HCT116 (cell line): ENCODE measurements at regions not wholly inside any gene's neighbourhood (a gene's known extent, or its start where the extent isn't known, plus 50 kb on each side); places are given as distances from the start of the nearest gene placed in this dataset.

ENCODE experiments used
- ATAC-seq: fragments of 200-7000 bp; cut with Tn5 transposase; 2 replicates; pipeline ENCODE4 v1.9.1; 2020; ENCODE audit warnings: mild to moderate bottlenecking, moderate library complexity
- BruUV-seq: library from RNA; stranded (reverse); fragments of 400-500 nt; replicated peaks from 2 replicates; lab custom pipeline; 2021; lab: Mats Ljungman, UMichigan
- CTCF ChIA-PET: fragments of 300-600 bp; sonication (Branson Sonifier 250); formaldehyde crosslinking; loops from one replicate; lab custom pipeline; 2021; ENCODE audit warnings: antibody characterized with exemption; lab: Charles Lee
- POLR2A ChIA-PET: fragments of 300-600, 350-600 bp; sonication (Branson Sonifier 250); formaldehyde crosslinking; loops from one replicate; lab custom pipeline; 2021; ENCODE audit warnings: antibody characterized with exemption; lab: Charles Lee
- RAD21 ChIA-PET, 2 experiments: fragments of 300-600 bp; sonication (Branson Sonifier 250); formaldehyde crosslinking; loops; one replicate each; lab custom pipeline; 2023; ENCODE audit warnings: low total read pairs in 2 of 2; ENCODE audit not compliant: uncharacterized antibody in 2 of 2, unreplicated experiment in 2 of 2, low non-redundant PET in 1 of 2; lab: Charles Lee
- DNase-seq: peaks from one replicate; pipeline ENCODE4 v3.0.0-alpha.2; 2010; ENCODE audit warnings: low read depth, low spot score
- H2AFZ ChIP-seq: fragments of 200-600 bp; shearing (Covaris generic), sonication (generic); 2 replicates; pipeline ENCODE4 v1.6.1; 2017; ENCODE audit warnings: low read depth, mixed run types, mixed read lengths, antibody characterized with exemption, low read length; ENCODE audit not compliant: poor library complexity, severe bottlenecking
- H3K27ac ChIP-seq: 2 replicates; pipeline ENCODE4 v1.5.1; 2012; ENCODE audit warnings: low read depth, low read length
- H3K27me3 ChIP-seq: fragments of 200-600 bp; sonication (generic); 2 replicates; pipeline ENCODE4 v1.6.1; 2016; ENCODE audit warnings: mixed run types, low read length, mixed read lengths; ENCODE audit not compliant: insufficient read depth
- H3K36me3 ChIP-seq, 2 experiments: fragments of 200-500 bp in 1 of 2; fragments of 200-600 bp in 1 of 2; sonication (Bioruptor generic) in 1 of 2; sonication (generic) in 1 of 2; 2 replicates each; pipeline versions ENCODE4 v1.5.1 to v1.6.1; 2014 to 2016; ENCODE audit warnings: low read length in 2 of 2, inconsistent platforms in 1 of 2, mixed read lengths in 1 of 2, mixed run types in 1 of 2; ENCODE audit not compliant: insufficient read depth in 2 of 2, control insufficient read depth in 1 of 2
- H3K4me1 ChIP-seq, 2 experiments: fragments of 200-600 bp in 1 of 2; sonication (generic) in 1 of 2; 2 replicates each; pipeline versions ENCODE4 v1.5.1 to v1.6.1; 2012 to 2017; ENCODE audit warnings: low read length in 2 of 2, inconsistent platforms in 1 of 2, mild to moderate bottlenecking in 1 of 2, mixed read lengths in 1 of 2, mixed run types in 1 of 2, moderate library complexity in 1 of 2; ENCODE audit not compliant: insufficient read depth in 2 of 2, control insufficient read depth in 1 of 2
- H3K4me2 ChIP-seq: fragments of 200-600 bp; sonication (generic); 2 replicates; pipeline ENCODE4 v1.6.1; 2017; ENCODE audit warnings: mixed run types, low read length, mixed read lengths
- H3K4me3 ChIP-seq, 2 experiments: fragments of 200-600 bp in 1 of 2; sonication (generic) in 1 of 2; replicated peaks in 1 of 2; 2 replicates each; pipeline ENCODE4 v1.5.1; 2011 to 2016; ENCODE audit warnings: low read length in 2 of 2, control low read depth in 1 of 2, low read depth in 1 of 2, mild to moderate bottlenecking in 1 of 2, mixed read lengths in 1 of 2, mixed run types in 1 of 2
- H3K79me2 ChIP-seq: fragments of 200-600 bp; sonication (generic); 2 replicates; pipeline ENCODE4 v1.6.1; 2017; ENCODE audit warnings: mild to moderate bottlenecking, mixed run types, low read length, moderate library complexity, mixed read lengths; ENCODE audit not compliant: insufficient read depth
- H3K9ac ChIP-seq: fragments of 200-600 bp; sonication (generic); 2 replicates; pipeline ENCODE4 v1.6.1; 2016; ENCODE audit warnings: low read length, mixed read lengths
- H3K9me2 ChIP-seq: fragments of 200-600 bp; sonication (generic), shearing (Covaris generic); 2 replicates; pipeline ENCODE4 v1.6.1; 2017; ENCODE audit warnings: mixed run types, mild to moderate bottlenecking, moderate library complexity; ENCODE audit not compliant: insufficient read depth
- H3K9me3 ChIP-seq, 2 experiments: fragments of 200-500 bp in 1 of 2; fragments of 200-600 bp in 1 of 2; sonication (Bioruptor generic) in 1 of 2; sonication (generic) in 1 of 2; 2 replicates each; pipeline ENCODE4 v1.6.1; 2014 to 2017; ENCODE audit warnings: low read length in 2 of 2, mixed read lengths in 2 of 2, inconsistent platforms in 1 of 2, low read depth in 1 of 2, mild to moderate bottlenecking in 1 of 2, mixed run types in 1 of 2, moderate library complexity in 1 of 2; ENCODE audit not compliant: control insufficient read depth in 1 of 2, insufficient read depth in 1 of 2
- H4K20me1 ChIP-seq: fragments of 200-600 bp; sonication (generic), shearing (Covaris generic); 2 replicates; pipeline ENCODE4 v1.6.1; 2017; ENCODE audit warnings: mixed run types, mild to moderate bottlenecking, moderate library complexity; ENCODE audit not compliant: insufficient read depth
- CEBPB ChIP-seq: IDR thresholded peaks from 2 replicates; pipeline ENCODE4 v1.6.1; 2012; ENCODE audit warnings: low read depth
- EZH2phosphoT487 ChIP-seq: fragments of 200-600 bp; IDR thresholded peaks from 2 replicates; pipeline ENCODE4 v1.6.1; 2018; ENCODE audit warnings: antibody characterized with exemption, borderline replicate concordance
- FOSL1 ChIP-seq: IDR thresholded peaks from 2 replicates; pipeline ENCODE4 v1.6.1; 2012; ENCODE audit warnings: low read depth
- POLR2AphosphoS5 ChIP-seq: IDR thresholded peaks from 2 replicates; pipeline ENCODE4 v1.6.1; 2011; ENCODE audit warnings: mild to moderate bottlenecking, low read depth, low read length, moderate library complexity
- RAD21 ChIP-seq: IDR thresholded peaks from 2 replicates; pipeline ENCODE4 v1.6.1; 2012; ENCODE audit warnings: low read depth, mild to moderate bottlenecking
- SRF ChIP-seq: IDR thresholded peaks from 2 replicates; pipeline ENCODE4 v1.6.1; 2012; ENCODE audit warnings: low read depth
- TCF7L2 ChIP-seq: IDR thresholded peaks from 2 replicates; pipeline ENCODE4 v1.7.0; 2011; ENCODE audit warnings: borderline replicate concordance, inconsistent platforms; ENCODE audit not compliant: insufficient read depth, insufficient read length; ENCODE audit errors: extremely low read depth
- ZFX ChIP-seq: fragments of 450-650 bp; IDR thresholded peaks from 2 replicates; pipeline ENCODE4 v1.6.1; 2017
- ZNF274 ChIP-seq: fragments of 200-500 bp; sonication (Bioruptor generic); IDR thresholded peaks from 2 replicates; pipeline ENCODE4 v1.6.1; 2014; ENCODE audit warnings: mild to moderate bottlenecking, low read depth, low read length, inconsistent platforms
- intact Hi-C: fragments of 100-400 bp; cut with micrococcal nuclease; formaldehyde crosslinking; loops from 2 replicates; pipeline ENCODE4 v1.10.0; 2022
- TF ChIP-seq, protein P1 (sequence below), 3 experiments: fragments of 200-600 bp in 1 of 3; sonication (generic) in 1 of 3; IDR thresholded peaks in 2 of 3; conservative IDR thresholded peaks in 1 of 3; 2 replicates each; pipeline ENCODE4 v1.5.1; 2012 to 2017; ENCODE audit warnings: low read depth in 2 of 3, low read length in 2 of 3, antibody characterized with exemption in 1 of 3, borderline replicate concordance in 1 of 3, control low read depth in 1 of 3, mild to moderate bottlenecking in 1 of 3, mixed read lengths in 1 of 3, mixed run types in 1 of 3, moderate library complexity in 1 of 3; ENCODE audit not compliant: insufficient read depth in 1 of 3
- TF ChIP-seq, protein P2 (sequence below): IDR thresholded peaks from 2 replicates; pipeline ENCODE4 v1.6.1; 2011; ENCODE audit warnings: mild to moderate bottlenecking, low read length, moderate library complexity; ENCODE audit not compliant: insufficient replicate concordance; ENCODE audit errors: extremely low read depth

DNA sequence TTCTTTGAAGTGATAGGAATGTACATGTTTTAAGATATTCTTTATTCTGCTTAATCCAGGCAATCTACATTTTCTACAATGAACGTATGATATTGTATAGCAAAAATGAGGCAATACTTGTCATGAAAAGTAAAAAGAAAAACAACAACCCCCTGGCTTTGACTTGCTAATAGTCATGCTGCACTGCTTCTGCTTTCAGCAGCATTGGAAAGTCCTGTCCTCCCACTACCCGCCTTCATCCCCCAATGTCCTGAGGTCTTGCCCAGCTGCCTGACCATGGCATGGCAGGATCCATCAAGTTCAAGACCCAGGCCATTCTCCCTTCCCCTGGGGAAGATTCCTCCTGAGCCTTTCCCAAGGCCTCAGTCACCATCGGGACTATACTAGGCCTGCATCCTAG lies 156.5 kb downstream of the SH3BGRL2 start:
- Histone ChIP-seq H3K79me2 (no peaks in the 10 kb centered on the region), H3K9me3 (no peaks in the 10 kb centered on the region), H3K9ac (no peak overlapping the region), H3K4me2 (no peak overlapping the region), H3K27me3 (no peaks in the 10 kb centered on the region), H4K20me1 (no peaks in the 10 kb centered on the region), H3K4me1 (no peaks in the 10 kb centered on the region), H3K9me2 (no peaks in the 10 kb centered on the region), H3K4me3 (no peak overlapping the region), H3K36me3 (no peaks in the 10 kb centered on the region), H2AFZ (no peak overlapping the region), H3K27ac (no peak overlapping the region)
- RAD21 ChIA-PET, result no interaction called here
- intact Hi-C loops, result no loop called here
- CTCF ChIA-PET, result no interaction called here
- POLR2A ChIA-PET, result no interaction called here
- BruUV-seq, result no TSS peak
- ATAC-seq (no peak), DNase-seq (no peak)
- TF ChIP-seq POLR2AphosphoS5, result no peak
- TF ChIP-seq, protein P1, sequence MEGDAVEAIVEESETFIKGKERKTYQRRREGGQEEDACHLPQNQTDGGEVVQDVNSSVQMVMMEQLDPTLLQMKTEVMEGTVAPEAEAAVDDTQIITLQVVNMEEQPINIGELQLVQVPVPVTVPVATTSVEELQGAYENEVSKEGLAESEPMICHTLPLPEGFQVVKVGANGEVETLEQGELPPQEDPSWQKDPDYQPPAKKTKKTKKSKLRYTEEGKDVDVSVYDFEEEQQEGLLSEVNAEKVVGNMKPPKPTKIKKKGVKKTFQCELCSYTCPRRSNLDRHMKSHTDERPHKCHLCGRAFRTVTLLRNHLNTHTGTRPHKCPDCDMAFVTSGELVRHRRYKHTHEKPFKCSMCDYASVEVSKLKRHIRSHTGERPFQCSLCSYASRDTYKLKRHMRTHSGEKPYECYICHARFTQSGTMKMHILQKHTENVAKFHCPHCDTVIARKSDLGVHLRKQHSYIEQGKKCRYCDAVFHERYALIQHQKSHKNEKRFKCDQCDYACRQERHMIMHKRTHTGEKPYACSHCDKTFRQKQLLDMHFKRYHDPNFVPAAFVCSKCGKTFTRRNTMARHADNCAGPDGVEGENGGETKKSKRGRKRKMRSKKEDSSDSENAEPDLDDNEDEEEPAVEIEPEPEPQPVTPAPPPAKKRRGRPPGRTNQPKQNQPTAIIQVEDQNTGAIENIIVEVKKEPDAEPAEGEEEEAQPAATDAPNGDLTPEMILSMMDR (IDR thresholded peaks at IDR 0.05 in 2 of 3, conservative IDR thresholded peaks at IDR 0.05 in 1 of 3; ENCODE audit: borderline replicate concordance in 1 of 3, insufficient read depth in 1 of 3, low read depth in 2 of 3, low read length in 2 of 3), result no peak
- no peak for TF ChIP-seq ZFX
- TF ChIP-seq CEBPB, result no peak
- TF ChIP-seq SRF, result no peak
- no peak for TF ChIP-seq RAD21

DNA sequence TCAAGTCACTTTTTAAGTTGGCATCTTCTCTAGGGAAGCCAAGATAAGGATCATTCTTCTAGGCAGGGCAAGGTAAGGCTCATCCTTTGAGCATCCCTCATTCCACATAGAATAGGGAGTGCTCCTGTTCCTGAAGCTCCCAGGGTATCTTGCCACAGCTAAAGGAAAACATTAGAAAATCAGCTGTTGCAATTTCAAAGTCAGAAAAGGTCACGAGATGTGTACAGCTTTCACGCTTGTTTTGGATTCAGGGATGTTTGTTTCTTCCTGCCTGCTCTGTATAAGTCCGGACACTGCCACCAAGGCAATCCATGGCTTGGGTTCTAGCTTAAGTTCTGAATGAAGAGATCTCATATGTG lies 153.2 kb downstream of the SH3BGRL2 start:
- Histone ChIP-seq H4K20me1 (no peaks in the 10 kb centered on the region), H2AFZ (no peak overlapping the region), H3K36me3 (no peaks in the 10 kb centered on the region), H3K4me1 (no peaks in the 10 kb centered on the region), H3K4me3 (no peak overlapping the region), H3K4me2 (no peak overlapping the region), H3K9me2 (no peaks in the 10 kb centered on the region), H3K27ac (no peak overlapping the region), H3K79me2 (no peaks in the 10 kb centered on the region), H3K27me3 (no peaks in the 10 kb centered on the region), H3K9ac (no peak overlapping the region), H3K9me3 (no peaks in the 10 kb centered on the region)
- intact Hi-C loops, result no loop called here
- TF ChIP-seq EZH2phosphoT487, result no peak
- TF ChIP-seq FOSL1, result no peak
- TF ChIP-seq TCF7L2, result no peak
- TF ChIP-seq, protein P2, sequence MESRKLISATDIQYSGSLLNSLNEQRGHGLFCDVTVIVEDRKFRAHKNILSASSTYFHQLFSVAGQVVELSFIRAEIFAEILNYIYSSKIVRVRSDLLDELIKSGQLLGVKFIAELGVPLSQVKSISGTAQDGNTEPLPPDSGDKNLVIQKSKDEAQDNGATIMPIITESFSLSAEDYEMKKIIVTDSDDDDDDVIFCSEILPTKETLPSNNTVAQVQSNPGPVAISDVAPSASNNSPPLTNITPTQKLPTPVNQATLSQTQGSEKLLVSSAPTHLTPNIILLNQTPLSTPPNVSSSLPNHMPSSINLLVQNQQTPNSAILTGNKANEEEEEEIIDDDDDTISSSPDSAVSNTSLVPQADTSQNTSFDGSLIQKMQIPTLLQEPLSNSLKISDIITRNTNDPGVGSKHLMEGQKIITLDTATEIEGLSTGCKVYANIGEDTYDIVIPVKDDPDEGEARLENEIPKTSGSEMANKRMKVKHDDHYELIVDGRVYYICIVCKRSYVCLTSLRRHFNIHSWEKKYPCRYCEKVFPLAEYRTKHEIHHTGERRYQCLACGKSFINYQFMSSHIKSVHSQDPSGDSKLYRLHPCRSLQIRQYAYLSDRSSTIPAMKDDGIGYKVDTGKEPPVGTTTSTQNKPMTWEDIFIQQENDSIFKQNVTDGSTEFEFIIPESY, result no peak
- no peak for TF ChIP-seq ZNF274
- TF ChIP-seq ZFX, result no peak
- ChIA-PET CTCF (no interaction called here), RAD21 (no interaction called here), POLR2A (no interaction called here)
- ATAC-seq (no peak), DNase-seq (no peak)
- BruUV-seq, result no TSS peak
